Endodermal cell (in vitro differentiated cells): ENCODE measurements at regions not wholly inside any gene's neighbourhood (a gene's known extent, or its start where the extent isn't known, plus 50 kb on each side); places are given as distances from the start of the nearest gene placed in this dataset.

Source experiments
- DNase-seq: peaks from one replicate; pipeline ENCODE4 v3.0.0-alpha.2; 2017
- H3K27ac ChIP-seq: 2 replicates; pipeline ENCODE4 v1.5.1; 2013; ENCODE audit warnings: mild to moderate bottlenecking, low read depth, low read length, moderate library complexity
- H3K27me3 ChIP-seq: 2 replicates; pipeline ENCODE4 v1.6.1; 2013; ENCODE audit warnings: mild to moderate bottlenecking, low read length, moderate library complexity; ENCODE audit not compliant: insufficient read depth, control insufficient read depth, poor library complexity, severe bottlenecking
- H3K36me3 ChIP-seq: 2 replicates; pipeline ENCODE4 v1.7.0; 2013; ENCODE audit warnings: mild to moderate bottlenecking, low read length, moderate library complexity; ENCODE audit not compliant: control insufficient read depth, insufficient read depth
- H3K4me1 ChIP-seq: one replicate; pipeline ENCODE4 v1.7.0; 2013; ENCODE audit warnings: low read length; ENCODE audit not compliant: control insufficient read depth, insufficient read depth
- H3K4me3 ChIP-seq: 2 replicates; pipeline ENCODE4 v1.5.1; 2013; ENCODE audit warnings: mild to moderate bottlenecking, low read length, moderate library complexity
- H3K9ac ChIP-seq: 2 replicates; pipeline ENCODE4 v1.6.1; 2013; ENCODE audit warnings: mild to moderate bottlenecking, low read length, moderate library complexity; ENCODE audit not compliant: poor library complexity, severe bottlenecking; ENCODE audit errors: extremely low read depth
- H3K9me3 ChIP-seq: 2 replicates; pipeline ENCODE4 v1.6.1; 2013; ENCODE audit warnings: mild to moderate bottlenecking, low read length, moderate library complexity; ENCODE audit not compliant: control insufficient read depth
- H3K27ac Mint-ChIP-seq: 2 replicates; pipeline ENCODE4 v1.8.0; 2020; ENCODE audit warnings: mixed read lengths
- H3K27me3 Mint-ChIP-seq: 2 replicates; pipeline ENCODE4 v1.8.0; 2021; ENCODE audit warnings: mild to moderate bottlenecking, mixed read lengths; ENCODE audit not compliant: insufficient read depth
- H3K36me3 Mint-ChIP-seq: 2 replicates; pipeline ENCODE4 v1.8.0; 2020; ENCODE audit warnings: low read depth, mixed read lengths
- H3K4me1 Mint-ChIP-seq: 2 replicates; pipeline ENCODE4 v1.8.0; 2020; ENCODE audit warnings: mixed read lengths
- H3K4me3 Mint-ChIP-seq: 2 replicates; pipeline ENCODE4 v1.8.0; 2020; ENCODE audit warnings: mild to moderate bottlenecking, moderate library complexity, mixed read lengths
- H3K9me3 Mint-ChIP-seq: 2 replicates; pipeline ENCODE4 v1.8.0; 2020; ENCODE audit warnings: mild to moderate bottlenecking, mixed read lengths
- WGBS, 2 experiments: methylation state at CpG; one replicate each; pipeline versions ENCODE4 v1.1.5 to v1.1.7; 2013; ENCODE audit warnings: missing lambda C conversion rate in 2 of 2, mixed read lengths in 1 of 2; ENCODE audit not compliant: insufficient coverage in 1 of 2, insufficient read length in 1 of 2; 5-methylcytosine and 5-hydroxymethylcytosine counted together
- TF ChIP-seq, protein P1 (sequence below): fragments of 200-600 bp; sonication (generic); conservative IDR thresholded peaks from 2 replicates; pipeline ENCODE4 v1.5.0; 2021; ENCODE audit warnings: antibody characterized with exemption, mild to moderate bottlenecking

- H3K36me3 Mint-ChIP-seq: no peaks in the 10 kb centered on the region
- no peaks in the 10 kb centered on the region for H3K27me3 Mint-ChIP-seq
- H3K9me3 Mint-ChIP-seq: no peaks in the 10 kb centered on the region
- Histone ChIP-seq H3K36me3 (no peaks in the 10 kb centered on the region), H3K9ac (no peak overlapping the region), H3K27me3 (no peaks in the 10 kb centered on the region), H3K4me3 (no peak overlapping the region), H3K4me1 (no peaks in the 10 kb centered on the region), H3K9me3 (no peaks in the 10 kb centered on the region), H3K27ac (no peak overlapping the region)
- H3K4me1 Mint-ChIP-seq: no peaks in the 10 kb centered on the region
- H3K27ac Mint-ChIP-seq: no peak overlapping the region
- DNase-seq: no peak
- H3K4me3 Mint-ChIP-seq: no peak overlapping the region
- TF ChIP-seq, protein P1, sequence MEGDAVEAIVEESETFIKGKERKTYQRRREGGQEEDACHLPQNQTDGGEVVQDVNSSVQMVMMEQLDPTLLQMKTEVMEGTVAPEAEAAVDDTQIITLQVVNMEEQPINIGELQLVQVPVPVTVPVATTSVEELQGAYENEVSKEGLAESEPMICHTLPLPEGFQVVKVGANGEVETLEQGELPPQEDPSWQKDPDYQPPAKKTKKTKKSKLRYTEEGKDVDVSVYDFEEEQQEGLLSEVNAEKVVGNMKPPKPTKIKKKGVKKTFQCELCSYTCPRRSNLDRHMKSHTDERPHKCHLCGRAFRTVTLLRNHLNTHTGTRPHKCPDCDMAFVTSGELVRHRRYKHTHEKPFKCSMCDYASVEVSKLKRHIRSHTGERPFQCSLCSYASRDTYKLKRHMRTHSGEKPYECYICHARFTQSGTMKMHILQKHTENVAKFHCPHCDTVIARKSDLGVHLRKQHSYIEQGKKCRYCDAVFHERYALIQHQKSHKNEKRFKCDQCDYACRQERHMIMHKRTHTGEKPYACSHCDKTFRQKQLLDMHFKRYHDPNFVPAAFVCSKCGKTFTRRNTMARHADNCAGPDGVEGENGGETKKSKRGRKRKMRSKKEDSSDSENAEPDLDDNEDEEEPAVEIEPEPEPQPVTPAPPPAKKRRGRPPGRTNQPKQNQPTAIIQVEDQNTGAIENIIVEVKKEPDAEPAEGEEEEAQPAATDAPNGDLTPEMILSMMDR: no peak
Measured at GRCh38 chr4:158428242-158428641, 93.4 kb upstream of the RXFP1 start.

DNA sequence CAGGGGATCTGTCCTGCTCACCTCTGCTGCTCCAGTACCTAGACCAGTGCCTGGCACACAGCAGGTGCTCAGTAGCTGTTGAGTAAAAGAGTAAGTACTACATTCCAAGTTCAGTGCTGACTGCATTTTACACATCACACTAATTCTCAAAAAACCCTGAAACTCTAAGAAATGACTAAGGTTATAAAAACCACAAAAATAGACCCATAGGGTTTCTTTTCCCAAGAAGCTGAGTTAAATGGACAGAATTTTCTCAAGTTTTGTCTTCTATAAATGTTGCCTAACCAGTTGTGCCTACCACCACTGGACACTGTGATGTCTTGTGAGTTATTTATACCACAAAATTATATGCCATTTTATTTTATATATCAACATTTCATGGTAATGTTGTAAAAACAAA is 78.9 kb upstream of the RXFP1 start:
- no peak overlapping the region for H3K27ac Mint-ChIP-seq
- no peak overlapping the region for H3K27ac ChIP-seq
- H3K9ac ChIP-seq: no peak overlapping the region
- no peaks in the 10 kb centered on the region for H3K9me3 Mint-ChIP-seq
- H3K27me3 Mint-ChIP-seq: no peaks in the 10 kb centered on the region
- H3K4me1 Mint-ChIP-seq: no peaks in the 10 kb centered on the region
- H3K4me3 Mint-ChIP-seq: no peak overlapping the region
- H3K4me1 ChIP-seq: no peaks in the 10 kb centered on the region
- no peak for DNase-seq
- TF ChIP-seq, protein P1: no peak
- H3K4me3 ChIP-seq: no peak overlapping the region
- H3K9me3 ChIP-seq: no peaks in the 10 kb centered on the region
- no peaks in the 10 kb centered on the region for H3K36me3 ChIP-seq
- H3K36me3 Mint-ChIP-seq: no peaks in the 10 kb centered on the region
- H3K27me3 ChIP-seq: no peaks in the 10 kb centered on the region

DNA sequence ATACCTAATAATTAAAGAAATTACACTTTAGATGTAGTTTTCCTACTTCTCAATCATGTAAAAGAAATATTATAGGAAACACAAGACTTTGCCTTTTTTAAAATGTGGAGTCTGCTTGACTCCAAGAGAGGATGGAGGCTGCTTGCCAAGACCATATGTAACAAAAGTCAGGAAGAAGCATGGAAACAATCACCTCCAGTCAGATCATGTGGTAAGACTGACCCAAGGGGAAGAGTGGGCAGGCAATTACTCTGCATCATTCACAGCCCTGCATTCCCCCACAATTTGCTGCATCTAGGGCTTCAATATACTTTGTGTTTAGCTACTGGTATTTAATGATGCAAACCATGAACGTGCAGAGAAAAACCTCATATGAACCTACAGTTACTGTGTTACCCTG is 78.0 kb upstream of the RXFP1 start:
- DNase-seq: no peak
- WGBS, 2 experiments: 94% methylated on average over 1 of the region's 1 CpG; no CpG with 5 or more reads in 1 of the 2 experiments
- no peaks in the 10 kb centered on the region for H3K27me3 ChIP-seq

More for the DNA sequence above, 78.0 kb upstream of the RXFP1 start:
- Histone ChIP-seq H3K9ac (no peak overlapping the region), H3K4me3 (no peak overlapping the region), H3K36me3 (no peaks in the 10 kb centered on the region), H3K27ac (no peak overlapping the region), H3K4me1 (no peaks in the 10 kb centered on the region), H3K9me3 (no peaks in the 10 kb centered on the region)
- Mint-ChIP-seq H3K4me1 (no peaks in the 10 kb centered on the region), H3K27ac (no peak overlapping the region), H3K9me3 (no peaks in the 10 kb centered on the region), H3K4me3 (no peak overlapping the region), H3K27me3 (no peaks in the 10 kb centered on the region), H3K36me3 (no peaks in the 10 kb centered on the region)
- TF ChIP-seq, protein P1: no peak
